GM12872 (cell line): ENCODE measurements at regions not wholly inside any gene's neighbourhood (a gene's known extent, or its start where the extent isn't known, plus 50 kb on each side); places are given as distances from the start of the nearest gene placed in this dataset.

Source experiments
- TF ChIP-seq, protein P1 (sequence below): IDR thresholded peaks from 3 replicates; pipeline ENCODE4 v1.5.1; 2011; ENCODE audit warnings: low read depth, mild to moderate bottlenecking, low read length, moderate library complexity; ENCODE audit not compliant: insufficient read depth

DNA sequence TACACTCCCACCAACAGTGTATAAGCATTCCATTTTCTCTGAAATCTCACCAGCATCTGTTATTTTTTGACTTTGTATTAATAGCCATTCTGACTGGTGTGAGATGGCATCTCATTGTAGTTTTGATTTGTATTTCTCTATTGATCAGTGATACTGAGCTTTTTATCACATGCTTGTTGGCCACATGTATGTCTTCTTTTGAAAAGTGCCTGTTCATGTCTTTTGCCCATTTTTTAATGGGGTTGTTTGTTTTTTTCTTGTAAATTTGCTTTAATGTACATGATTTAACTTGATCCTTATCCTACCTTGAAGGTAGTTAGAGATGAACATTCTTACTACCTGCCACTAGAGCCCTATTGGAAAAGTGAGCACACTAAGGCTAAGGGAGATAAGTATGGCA lies 151.2 kb upstream of the KIF2A start:
- TF ChIP-seq, protein P1, sequence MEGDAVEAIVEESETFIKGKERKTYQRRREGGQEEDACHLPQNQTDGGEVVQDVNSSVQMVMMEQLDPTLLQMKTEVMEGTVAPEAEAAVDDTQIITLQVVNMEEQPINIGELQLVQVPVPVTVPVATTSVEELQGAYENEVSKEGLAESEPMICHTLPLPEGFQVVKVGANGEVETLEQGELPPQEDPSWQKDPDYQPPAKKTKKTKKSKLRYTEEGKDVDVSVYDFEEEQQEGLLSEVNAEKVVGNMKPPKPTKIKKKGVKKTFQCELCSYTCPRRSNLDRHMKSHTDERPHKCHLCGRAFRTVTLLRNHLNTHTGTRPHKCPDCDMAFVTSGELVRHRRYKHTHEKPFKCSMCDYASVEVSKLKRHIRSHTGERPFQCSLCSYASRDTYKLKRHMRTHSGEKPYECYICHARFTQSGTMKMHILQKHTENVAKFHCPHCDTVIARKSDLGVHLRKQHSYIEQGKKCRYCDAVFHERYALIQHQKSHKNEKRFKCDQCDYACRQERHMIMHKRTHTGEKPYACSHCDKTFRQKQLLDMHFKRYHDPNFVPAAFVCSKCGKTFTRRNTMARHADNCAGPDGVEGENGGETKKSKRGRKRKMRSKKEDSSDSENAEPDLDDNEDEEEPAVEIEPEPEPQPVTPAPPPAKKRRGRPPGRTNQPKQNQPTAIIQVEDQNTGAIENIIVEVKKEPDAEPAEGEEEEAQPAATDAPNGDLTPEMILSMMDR = no peak

DNA sequence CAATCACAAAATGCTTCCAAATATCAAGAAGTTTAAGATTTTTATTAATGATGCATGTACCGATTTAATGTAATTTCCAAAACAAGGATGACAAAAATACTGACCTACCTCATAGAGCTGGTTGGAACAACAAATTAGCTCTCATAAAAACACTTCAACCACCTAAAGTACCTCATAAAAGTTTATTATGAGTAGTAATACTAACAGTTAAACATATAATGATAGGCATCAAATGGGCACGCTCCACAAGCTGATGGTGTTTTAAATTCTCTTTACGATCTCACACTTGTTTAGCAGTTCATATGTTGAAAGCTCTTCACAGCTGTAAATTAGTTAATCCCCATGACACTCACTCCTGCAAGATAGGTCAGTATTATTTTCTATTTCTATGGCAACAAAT lies 150.0 kb upstream of the KIF2A start:
- TF ChIP-seq, protein P1 = no peak

DNA sequence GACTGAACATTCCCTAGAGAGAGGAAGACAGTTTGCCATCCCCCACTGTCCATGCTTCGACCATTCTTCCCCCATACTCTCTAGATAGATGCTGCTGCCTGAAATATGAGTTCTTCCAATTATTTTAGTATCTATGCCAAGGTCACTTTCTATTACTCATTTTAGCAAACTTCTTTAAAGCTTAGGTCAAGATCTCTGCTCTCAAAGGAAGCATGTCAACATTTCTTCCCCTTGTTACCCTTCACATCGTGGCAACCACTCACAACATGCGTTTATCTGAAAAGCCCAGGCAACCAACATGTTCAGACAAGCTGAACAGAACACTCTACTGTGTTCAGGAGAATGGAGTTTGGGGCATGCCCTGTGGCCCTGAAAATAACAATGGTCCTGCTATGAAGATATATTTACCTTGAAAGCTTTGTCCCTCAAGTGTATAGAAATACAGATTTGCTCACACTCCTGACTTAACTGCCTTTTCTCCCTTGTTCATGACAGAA lies 138.4 kb upstream of the KIF2A start:
- TF ChIP-seq, protein P1 = no peak

DNA sequence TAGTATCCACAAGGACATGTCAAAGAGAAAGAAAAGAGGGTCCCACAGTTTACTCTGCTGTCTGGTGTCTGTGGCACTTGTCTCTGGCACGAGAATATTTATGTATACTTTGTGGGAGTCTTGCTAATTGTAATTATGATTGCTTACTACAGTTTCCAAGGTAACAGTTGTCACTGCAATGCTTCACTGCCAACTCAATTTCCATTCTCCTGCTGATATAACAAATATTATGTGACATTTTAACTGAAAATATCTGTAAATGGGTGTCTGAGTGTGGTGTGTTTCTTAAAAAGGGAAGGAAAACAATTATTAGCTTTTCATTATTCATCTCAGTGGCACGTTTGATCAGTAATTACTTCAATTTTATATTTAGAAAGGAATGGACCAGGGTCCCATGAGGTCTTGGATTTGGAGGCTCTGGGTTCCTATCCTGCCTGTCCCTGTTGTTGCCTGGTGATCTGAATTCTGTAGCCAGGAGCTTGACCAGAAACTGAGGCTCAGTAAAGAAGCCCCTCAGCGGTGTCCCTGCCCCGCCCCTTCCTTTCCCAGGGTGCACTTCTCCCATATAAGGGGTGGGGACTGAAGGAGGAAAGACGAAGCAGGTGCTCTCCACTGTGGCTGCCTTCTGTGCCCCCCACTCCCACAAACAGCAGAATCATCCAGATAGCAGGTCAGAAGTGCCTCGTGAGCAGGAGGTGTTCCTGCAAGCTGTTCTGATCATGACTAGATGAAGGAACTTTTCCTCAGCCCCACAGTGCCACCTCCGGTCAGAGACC lies 137.3 kb upstream of the KIF2A start:
- TF ChIP-seq, protein P1 = no peak

DNA sequence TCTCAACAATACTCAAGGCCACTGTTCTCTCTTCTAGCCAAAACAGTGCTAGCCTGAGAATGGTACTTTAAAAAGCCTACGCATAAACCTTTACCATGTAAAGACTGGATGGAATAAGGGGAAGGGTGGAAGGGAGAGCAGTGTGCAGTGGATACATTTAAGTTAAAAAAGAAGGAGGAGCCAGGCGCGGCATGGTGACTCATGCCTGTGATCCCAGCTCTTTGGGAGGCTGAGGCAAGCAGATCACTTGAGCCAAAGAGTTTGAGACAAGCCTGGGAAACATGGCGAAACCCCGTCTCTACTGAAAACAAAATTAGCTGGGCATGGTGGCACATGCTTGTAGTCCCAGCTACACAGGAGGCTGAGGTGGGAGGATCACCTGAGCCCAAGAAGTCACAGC lies 127.7 kb upstream of the KIF2A start:
- TF ChIP-seq, protein P1 = no peak

DNA sequence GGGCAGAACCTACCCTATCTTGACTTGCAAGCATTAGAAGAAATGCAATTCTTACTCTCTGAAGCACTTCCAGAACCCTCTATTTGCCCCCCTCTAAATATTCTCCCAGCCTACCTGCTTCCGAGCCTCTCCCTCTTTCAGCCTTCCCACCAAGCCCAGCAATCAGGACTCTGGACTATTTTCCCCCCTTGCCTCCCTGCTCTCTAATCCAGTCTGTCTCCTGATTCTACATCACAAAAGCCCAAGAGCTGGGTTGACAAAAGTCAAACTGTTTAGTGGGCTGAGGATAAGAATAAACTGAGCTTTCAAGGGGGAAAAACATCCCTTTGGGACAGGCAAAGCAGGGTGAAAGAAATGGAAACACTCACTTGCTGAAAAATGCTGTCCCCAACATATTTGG lies 123.2 kb upstream of the KIF2A start:
- TF ChIP-seq, protein P1 = no peak

DNA sequence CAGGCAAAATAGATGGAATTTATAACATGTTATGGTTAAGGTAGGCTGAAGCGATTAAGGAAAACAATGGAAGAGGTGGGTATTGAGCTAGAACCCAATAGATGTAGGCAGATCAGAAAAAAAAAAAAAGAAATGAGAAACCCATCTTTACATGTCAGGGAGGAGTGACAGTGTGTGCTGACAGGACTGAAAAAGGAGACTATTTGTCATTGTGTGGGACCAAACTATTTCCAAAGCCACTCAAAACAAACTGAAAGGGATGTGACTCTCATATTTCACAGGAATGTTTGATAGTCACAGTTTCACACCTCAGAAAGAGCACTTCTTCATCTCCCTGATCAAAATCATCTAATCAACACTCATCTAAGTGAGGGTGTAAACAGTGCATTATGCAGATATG lies 122.3 kb upstream of the KIF2A start:
- TF ChIP-seq, protein P1 = no peak
